ENCODE measurements at regions not wholly inside any gene's neighbourhood (a gene's known extent, or its start where the extent isn't known, plus 50 kb on each side); places are given as distances from the start of the nearest gene placed in this dataset.

- no peaks in the 10 kb centered on the region for H3K9me3 Mint-ChIP-seq (ENCODE audit: unreplicated experiment)
- FAIRE-seq: no peak
- Histone ChIP-seq H3K4me3 (ENCODE audit: insufficient read depth, low read depth, low read length) (no peak overlapping the region), H3K9ac (ENCODE audit: low read length) (no peak overlapping the region), H2AFZ (ENCODE audit: low read depth, low read length) (no peak overlapping the region), H3K4me1 (ENCODE audit: insufficient read depth, low read length) (no peaks in the 10 kb centered on the region), H3K27ac (ENCODE audit: low read depth, low read length) (no peak overlapping the region), H3K79me2 (ENCODE audit: insufficient read depth, low read length) (no peaks in the 10 kb centered on the region), H3K27me3 (ENCODE audit: insufficient read depth, low read length) (no peaks in the 10 kb centered on the region), H3K9me3 (ENCODE audit: insufficient read depth, low read depth, low read length) (no peaks in the 10 kb centered on the region), H3K4me2 (ENCODE audit: low read length) (no peak overlapping the region), H3K36me3 (ENCODE audit: insufficient read depth, low read length) (no peaks in the 10 kb centered on the region), H4K20me1 (ENCODE audit: insufficient read depth, low read length) (no peaks in the 10 kb centered on the region)
- no peak overlapping the region for H3K27ac Mint-ChIP-seq (ENCODE audit: unreplicated experiment)
- DNase-seq (ENCODE audit: low read depth): peak; percentile 32
- no peaks in the 10 kb centered on the region for H3K27me3 Mint-ChIP-seq (ENCODE audit: low read depth, unreplicated experiment)
- TF ChIP-seq, protein P1, sequence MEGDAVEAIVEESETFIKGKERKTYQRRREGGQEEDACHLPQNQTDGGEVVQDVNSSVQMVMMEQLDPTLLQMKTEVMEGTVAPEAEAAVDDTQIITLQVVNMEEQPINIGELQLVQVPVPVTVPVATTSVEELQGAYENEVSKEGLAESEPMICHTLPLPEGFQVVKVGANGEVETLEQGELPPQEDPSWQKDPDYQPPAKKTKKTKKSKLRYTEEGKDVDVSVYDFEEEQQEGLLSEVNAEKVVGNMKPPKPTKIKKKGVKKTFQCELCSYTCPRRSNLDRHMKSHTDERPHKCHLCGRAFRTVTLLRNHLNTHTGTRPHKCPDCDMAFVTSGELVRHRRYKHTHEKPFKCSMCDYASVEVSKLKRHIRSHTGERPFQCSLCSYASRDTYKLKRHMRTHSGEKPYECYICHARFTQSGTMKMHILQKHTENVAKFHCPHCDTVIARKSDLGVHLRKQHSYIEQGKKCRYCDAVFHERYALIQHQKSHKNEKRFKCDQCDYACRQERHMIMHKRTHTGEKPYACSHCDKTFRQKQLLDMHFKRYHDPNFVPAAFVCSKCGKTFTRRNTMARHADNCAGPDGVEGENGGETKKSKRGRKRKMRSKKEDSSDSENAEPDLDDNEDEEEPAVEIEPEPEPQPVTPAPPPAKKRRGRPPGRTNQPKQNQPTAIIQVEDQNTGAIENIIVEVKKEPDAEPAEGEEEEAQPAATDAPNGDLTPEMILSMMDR (IDR thresholded peaks at IDR 0.05; ENCODE audit: insufficient read depth, low read depth, low read length): no peak
- TF ChIP-seq EZH2 (IDR thresholded peaks at IDR 0.05; ENCODE audit: insufficient read depth, low read length): no peak
- no peaks in the 10 kb centered on the region for H3K4me1 Mint-ChIP-seq (ENCODE audit: low read depth, unreplicated experiment)
- no peak overlapping the region for H3K4me3 Mint-ChIP-seq (ENCODE audit: unreplicated experiment)
- no peaks in the 10 kb centered on the region for H3K36me3 Mint-ChIP-seq (ENCODE audit: low read depth, unreplicated experiment)
These were observed 330.3 kb upstream of the NPSR1 start for GRCh38 chr7:34327681-34328080.

DNA sequence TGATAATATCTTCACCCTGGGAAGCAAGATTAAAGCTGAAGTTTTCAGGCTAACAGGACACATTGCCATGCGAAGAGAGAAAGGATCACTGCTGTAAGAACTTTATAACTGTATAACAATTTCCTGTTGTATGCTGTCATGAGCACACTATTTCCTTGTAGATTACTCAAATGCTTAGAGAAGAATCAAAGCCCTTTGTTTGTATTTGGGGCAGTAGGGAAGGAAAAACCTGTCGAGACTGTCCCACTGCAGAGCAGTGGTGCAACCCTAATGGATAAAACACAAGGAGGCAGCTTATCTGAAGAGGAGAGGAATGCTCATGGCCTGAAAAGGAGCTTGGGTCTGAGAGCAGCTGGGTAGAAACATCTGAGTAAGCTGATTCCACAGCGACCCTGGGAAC, 327.7 kb upstream of the NPSR1 start:
- H3K79me2 ChIP-seq (ENCODE audit: insufficient read depth, low read length): no peaks in the 10 kb centered on the region
- no peak overlapping the region for H2AFZ ChIP-seq (ENCODE audit: low read depth, low read length)
- no peak overlapping the region for H3K27ac Mint-ChIP-seq (ENCODE audit: unreplicated experiment)
- DNase-seq (ENCODE audit: low read depth): no peak
- H3K4me2 ChIP-seq (ENCODE audit: low read length): no peak overlapping the region
- peaks cover 5% of the 10 kb centered on the region for H3K4me1 Mint-ChIP-seq (ENCODE audit: low read depth, unreplicated experiment)
- no peaks in the 10 kb centered on the region for H3K27me3 Mint-ChIP-seq (ENCODE audit: low read depth, unreplicated experiment)
- TF ChIP-seq EZH2 (IDR thresholded peaks at IDR 0.05; ENCODE audit: insufficient read depth, low read length): no peak
- TF ChIP-seq, protein P1 (IDR thresholded peaks at IDR 0.05; ENCODE audit: insufficient read depth, low read depth, low read length): no peak
- H3K9me3 ChIP-seq (ENCODE audit: insufficient read depth, low read depth, low read length): no peaks in the 10 kb centered on the region
- H3K4me3 Mint-ChIP-seq (ENCODE audit: unreplicated experiment): no peak overlapping the region
- H3K27ac ChIP-seq (ENCODE audit: low read depth, low read length): no peak overlapping the region
- H3K36me3 Mint-ChIP-seq (ENCODE audit: low read depth, unreplicated experiment): no peaks in the 10 kb centered on the region
- no peaks in the 10 kb centered on the region for H3K27me3 ChIP-seq (ENCODE audit: insufficient read depth, low read length)
- H3K9me3 Mint-ChIP-seq (ENCODE audit: unreplicated experiment): peaks cover 3% of the 10 kb centered on the region
- H4K20me1 ChIP-seq (ENCODE audit: insufficient read depth, low read length): no peaks in the 10 kb centered on the region
- H3K4me3 ChIP-seq (ENCODE audit: insufficient read depth, low read depth, low read length): no peak overlapping the region
- no peaks in the 10 kb centered on the region for H3K36me3 ChIP-seq (ENCODE audit: insufficient read depth, low read length)
- H3K4me1 ChIP-seq (ENCODE audit: insufficient read depth, low read length): no peaks in the 10 kb centered on the region
- no peak for FAIRE-seq
- no peak overlapping the region for H3K9ac ChIP-seq (ENCODE audit: low read length)

DNA sequence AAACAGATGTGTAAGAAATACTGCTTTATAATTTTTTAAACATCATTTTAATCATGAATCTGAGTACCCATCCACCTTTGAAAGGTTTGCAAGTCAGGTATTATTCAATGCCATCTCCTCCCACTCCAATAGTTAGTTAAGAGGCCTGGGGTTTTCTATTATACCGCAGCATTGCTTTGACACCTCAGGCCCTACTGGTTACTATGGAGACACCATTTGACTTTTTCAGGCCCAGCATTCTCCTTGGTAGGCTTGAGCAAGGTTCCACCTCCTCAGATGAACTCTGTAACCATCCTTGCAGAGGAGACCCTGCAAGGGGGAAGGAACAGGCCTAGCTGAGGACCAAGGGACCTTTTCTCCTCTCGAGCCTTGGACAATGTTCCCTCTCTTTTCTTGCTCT, 326.9 kb upstream of the NPSR1 start:
- H3K9ac ChIP-seq (ENCODE audit: low read length): no peak overlapping the region
- no peak overlapping the region for H3K4me3 Mint-ChIP-seq (ENCODE audit: unreplicated experiment)
- FAIRE-seq (no peak), DNase-seq (ENCODE audit: low read depth) (no peak)
- peaks cover 3% of the 10 kb centered on the region for H3K9me3 Mint-ChIP-seq (ENCODE audit: unreplicated experiment)
- H4K20me1 ChIP-seq (ENCODE audit: insufficient read depth, low read length): no peaks in the 10 kb centered on the region
- H3K27ac Mint-ChIP-seq (ENCODE audit: unreplicated experiment): no peak overlapping the region
- H3K4me3 ChIP-seq (ENCODE audit: insufficient read depth, low read depth, low read length): no peak overlapping the region
- H3K79me2 ChIP-seq (ENCODE audit: insufficient read depth, low read length): no peaks in the 10 kb centered on the region
- H3K4me1 ChIP-seq (ENCODE audit: insufficient read depth, low read length): no peaks in the 10 kb centered on the region
- H3K4me2 ChIP-seq (ENCODE audit: low read length): no peak overlapping the region
- H3K27me3 ChIP-seq (ENCODE audit: insufficient read depth, low read length): no peaks in the 10 kb centered on the region
- H3K36me3 Mint-ChIP-seq (ENCODE audit: low read depth, unreplicated experiment): no peaks in the 10 kb centered on the region
- TF ChIP-seq, protein P1 (IDR thresholded peaks at IDR 0.05; ENCODE audit: insufficient read depth, low read depth, low read length): no peak
- TF ChIP-seq EZH2 (IDR thresholded peaks at IDR 0.05; ENCODE audit: insufficient read depth, low read length): no peak
- H3K36me3 ChIP-seq (ENCODE audit: insufficient read depth, low read length): no peaks in the 10 kb centered on the region
- H3K9me3 ChIP-seq (ENCODE audit: insufficient read depth, low read depth, low read length): no peaks in the 10 kb centered on the region
- H3K27ac ChIP-seq (ENCODE audit: low read depth, low read length): no peak overlapping the region
- H3K4me1 Mint-ChIP-seq (ENCODE audit: low read depth, unreplicated experiment): peaks cover 5% of the 10 kb centered on the region
- no peak overlapping the region for H2AFZ ChIP-seq (ENCODE audit: low read depth, low read length)
- no peaks in the 10 kb centered on the region for H3K27me3 Mint-ChIP-seq (ENCODE audit: low read depth, unreplicated experiment)
